MM.1S (cell line): ENCODE measurements at regions not wholly inside any gene's neighbourhood (a gene's known extent, or its start where the extent isn't known, plus 50 kb on each side); places are given as distances from the start of the nearest gene placed in this dataset.

Source experiments
- DNase-seq: peaks from one replicate; pipeline ENCODE4 v3.0.0-alpha.2; 2015
- H2AFZ ChIP-seq: fragments of 300-600 bp; sonication (generic); 2 replicates; pipeline ENCODE4 v1.6.0; 2016; ENCODE audit warnings: antibody characterized with exemption, low read length
- H3F3A ChIP-seq: fragments of 300-600 bp; sonication (generic); 2 replicates; pipeline ENCODE4 v1.6.1; 2016; ENCODE audit warnings: mild to moderate bottlenecking, antibody characterized with exemption, low read length, moderate library complexity, mixed read lengths; ENCODE audit not compliant: insufficient read depth
- H3K27ac ChIP-seq: fragments of 300-600 bp; sonication (generic); 2 replicates; pipeline ENCODE4 v1.5.1; 2016; ENCODE audit warnings: mild to moderate bottlenecking, low read length
- H3K27me3 ChIP-seq: fragments of 300-600 bp; sonication (generic); replicated peaks from 2 replicates; pipeline ENCODE4 v1.6.0; 2016; ENCODE audit warnings: low read length; ENCODE audit not compliant: insufficient read depth
- H3K36me3 ChIP-seq: fragments of 300-600 bp; sonication (generic); replicated peaks from 2 replicates; pipeline ENCODE4 v1.6.1; 2016; ENCODE audit warnings: mild to moderate bottlenecking, low read length, mixed read lengths; ENCODE audit not compliant: insufficient read depth
- H3K4me1 ChIP-seq: fragments of 300-600 bp; sonication (generic); 2 replicates; pipeline ENCODE4 v1.6.1; 2016; ENCODE audit warnings: low read length, mixed read lengths
- H3K4me2 ChIP-seq: fragments of 300-600 bp; sonication (generic); 2 replicates; pipeline ENCODE4 v1.6.0; 2016; ENCODE audit warnings: low read depth, low read length
- H3K4me3 ChIP-seq: fragments of 300-600 bp; sonication (generic); 2 replicates; pipeline ENCODE4 v1.5.1; 2016; ENCODE audit warnings: low read length, mixed read lengths
- H3K79me2 ChIP-seq: fragments of 300-600 bp; sonication (generic); 2 replicates; pipeline ENCODE4 v1.6.1; 2016; ENCODE audit warnings: mixed run types, low read length, mixed read lengths
- H3K9ac ChIP-seq: fragments of 300-600 bp; sonication (generic); 2 replicates; pipeline ENCODE4 v1.6.1; 2016; ENCODE audit warnings: low read length, mixed read lengths
- H3K9me2 ChIP-seq: fragments of 300-600 bp; sonication (generic); replicated peaks from 2 replicates; pipeline ENCODE4 v1.6.1; 2016; ENCODE audit warnings: mild to moderate bottlenecking, low read length, mixed read lengths; ENCODE audit not compliant: insufficient read depth
- H3K9me3 ChIP-seq: fragments of 300-600 bp; sonication (generic); replicated peaks from 2 replicates; pipeline ENCODE4 v1.6.1; 2016; ENCODE audit warnings: mild to moderate bottlenecking, low read length, mixed read lengths; ENCODE audit not compliant: insufficient read depth
- H4K20me1 ChIP-seq: fragments of 300-600 bp; sonication (generic); 2 replicates; pipeline ENCODE4 v1.6.1; 2016; ENCODE audit warnings: mild to moderate bottlenecking, low read length, moderate library complexity, mixed read lengths; ENCODE audit not compliant: insufficient read depth
- CTCF ChIP-seq: fragments of 300-600 bp; sonication (generic); IDR thresholded peaks from 2 replicates; pipeline ENCODE4 v1.5.1; 2016; ENCODE audit warnings: antibody characterized with exemption, low read length, mixed read lengths
- EZH2 ChIP-seq: fragments of 300-600 bp; sonication (generic); optimal IDR thresholded peaks from 2 replicates; pipeline ENCODE3; 2017; ENCODE audit warnings: low read depth, mild to moderate bottlenecking, antibody characterized with exemption, low read length, mixed read lengths
- EZH2phosphoT487 ChIP-seq: fragments of 300-600 bp; sonication (generic); IDR thresholded peaks from 2 replicates; pipeline ENCODE4 v1.6.1; 2018; ENCODE audit warnings: antibody characterized with exemption, low read length

GRCh38 chr14:40485688-40486087 lies 1053.5 kb upstream of the FBXO33 start:
- no peak overlapping the region for H3K4me3 ChIP-seq
- H3K9me3 ChIP-seq: no peaks in the 10 kb centered on the region
- H3F3A ChIP-seq: no peaks in the 10 kb centered on the region
- no peaks in the 10 kb centered on the region for H4K20me1 ChIP-seq
- no peaks in the 10 kb centered on the region for H3K27me3 ChIP-seq
- H3K36me3 ChIP-seq: no peaks in the 10 kb centered on the region
- no peak overlapping the region for H3K4me2 ChIP-seq
- H3K9me2 ChIP-seq: no peaks in the 10 kb centered on the region
- no peak for DNase-seq
- H3K4me1 ChIP-seq: no peaks in the 10 kb centered on the region
- H3K79me2 ChIP-seq: no peaks in the 10 kb centered on the region
- TF ChIP-seq EZH2phosphoT487: no peak
- TF ChIP-seq CTCF: no peak
- TF ChIP-seq EZH2: no peak
- no peak overlapping the region for H2AFZ ChIP-seq
- H3K9ac ChIP-seq: no peak overlapping the region
- no peak overlapping the region for H3K27ac ChIP-seq

- TF ChIP-seq EZH2phosphoT487: no peak
- TF ChIP-seq EZH2: no peak
- TF ChIP-seq CTCF: no peak
- H4K20me1 ChIP-seq: no peaks in the 10 kb centered on the region
- H3K36me3 ChIP-seq: no peaks in the 10 kb centered on the region
- H3K4me3 ChIP-seq: no peak overlapping the region
- H2AFZ ChIP-seq: no peak overlapping the region
- no peaks in the 10 kb centered on the region for H3K9me3 ChIP-seq
- H3K9me2 ChIP-seq: no peaks in the 10 kb centered on the region
- no peaks in the 10 kb centered on the region for H3F3A ChIP-seq
- H3K27ac ChIP-seq: no peak overlapping the region
- H3K79me2 ChIP-seq: no peaks in the 10 kb centered on the region
- no peak overlapping the region for H3K9ac ChIP-seq
- no peaks in the 10 kb centered on the region for H3K27me3 ChIP-seq
- no peaks in the 10 kb centered on the region for H3K4me1 ChIP-seq
- no peak for DNase-seq
- H3K4me2 ChIP-seq: no peak overlapping the region
These were observed 1043.8 kb upstream of the FBXO33 start for GRCh38 chr14:40476005-40476404.

- no peak for DNase-seq
- Histone ChIP-seq H3K27me3 (no peaks in the 10 kb centered on the region), H3K36me3 (no peaks in the 10 kb centered on the region), H2AFZ (no peak overlapping the region), H3K79me2 (no peaks in the 10 kb centered on the region), H3K4me1 (no peaks in the 10 kb centered on the region), H3K9me2 (no peaks in the 10 kb centered on the region), H3F3A (no peaks in the 10 kb centered on the region), H3K9me3 (no peaks in the 10 kb centered on the region), H3K4me3 (no peak overlapping the region), H3K27ac (no peak overlapping the region), H3K4me2 (no peak overlapping the region), H3K9ac (no peak overlapping the region), H4K20me1 (no peaks in the 10 kb centered on the region)
- TF ChIP-seq CTCF (no peak), EZH2phosphoT487 (no peak), EZH2 (no peak)
These were observed 1035.7 kb upstream of the FBXO33 start for GRCh38 chr14:40467969-40468368.

GRCh38 chr14:40464531-40464930 lies 1032.3 kb upstream of the FBXO33 start:
- Histone ChIP-seq H3K36me3 (no peaks in the 10 kb centered on the region), H3K4me1 (no peaks in the 10 kb centered on the region), H2AFZ (no peak overlapping the region), H3K27ac (no peak overlapping the region), H3K79me2 (no peaks in the 10 kb centered on the region), H3K4me2 (no peak overlapping the region), H3K9me2 (no peaks in the 10 kb centered on the region), H3K9ac (no peak overlapping the region), H3F3A (no peaks in the 10 kb centered on the region), H4K20me1 (no peaks in the 10 kb centered on the region), H3K9me3 (no peaks in the 10 kb centered on the region), H3K27me3 (no peaks in the 10 kb centered on the region), H3K4me3 (no peak overlapping the region)
- DNase-seq: no peak
- TF ChIP-seq EZH2phosphoT487 (no peak), EZH2 (no peak), CTCF (no peak)
